ENCODE measurements at regions not wholly inside any gene's neighbourhood (a gene's known extent, or its start where the extent isn't known, plus 50 kb on each side); places are given as distances from the start of the nearest gene placed in this dataset.

- Histone ChIP-seq H3K27me3 (ENCODE audit: insufficient read depth, low read length) (no peaks in the 10 kb centered on the region), H3K4me3 (ENCODE audit: low read depth, low read length, poor library complexity, severe bottlenecking) (no peak overlapping the region), H2AFZ (ENCODE audit: low read length) (no peak overlapping the region), H3K9me3 (ENCODE audit: low read length) (no peaks in the 10 kb centered on the region), H3K4me2 (ENCODE audit: low read length) (no peak overlapping the region), H3K9ac (ENCODE audit: low read length) (no peak overlapping the region), H3K4me1 (ENCODE audit: insufficient read depth, low read length, severe bottlenecking) (no peaks in the 10 kb centered on the region), H3F3A (ENCODE audit: insufficient read depth, low read length) (no peaks in the 10 kb centered on the region), H3K27ac (ENCODE audit: low read depth, low read length, poor library complexity, severe bottlenecking) (no peak overlapping the region), H4K20me1 (ENCODE audit: insufficient read depth, low read length) (no peaks in the 10 kb centered on the region), H3K79me2 (ENCODE audit: insufficient read depth, low read length) (no peaks in the 10 kb centered on the region), H3K36me3 (ENCODE audit: insufficient read depth, low read length) (no peaks in the 10 kb centered on the region), H3K9me2 (ENCODE audit: low read depth, low read length) (no peaks in the 10 kb centered on the region)
- TF ChIP-seq, protein P1, sequence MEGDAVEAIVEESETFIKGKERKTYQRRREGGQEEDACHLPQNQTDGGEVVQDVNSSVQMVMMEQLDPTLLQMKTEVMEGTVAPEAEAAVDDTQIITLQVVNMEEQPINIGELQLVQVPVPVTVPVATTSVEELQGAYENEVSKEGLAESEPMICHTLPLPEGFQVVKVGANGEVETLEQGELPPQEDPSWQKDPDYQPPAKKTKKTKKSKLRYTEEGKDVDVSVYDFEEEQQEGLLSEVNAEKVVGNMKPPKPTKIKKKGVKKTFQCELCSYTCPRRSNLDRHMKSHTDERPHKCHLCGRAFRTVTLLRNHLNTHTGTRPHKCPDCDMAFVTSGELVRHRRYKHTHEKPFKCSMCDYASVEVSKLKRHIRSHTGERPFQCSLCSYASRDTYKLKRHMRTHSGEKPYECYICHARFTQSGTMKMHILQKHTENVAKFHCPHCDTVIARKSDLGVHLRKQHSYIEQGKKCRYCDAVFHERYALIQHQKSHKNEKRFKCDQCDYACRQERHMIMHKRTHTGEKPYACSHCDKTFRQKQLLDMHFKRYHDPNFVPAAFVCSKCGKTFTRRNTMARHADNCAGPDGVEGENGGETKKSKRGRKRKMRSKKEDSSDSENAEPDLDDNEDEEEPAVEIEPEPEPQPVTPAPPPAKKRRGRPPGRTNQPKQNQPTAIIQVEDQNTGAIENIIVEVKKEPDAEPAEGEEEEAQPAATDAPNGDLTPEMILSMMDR (IDR thresholded peaks at IDR 0.05; ENCODE audit: low read length), result no peak
- TF ChIP-seq EZH2 (IDR thresholded peaks at IDR 0.05; ENCODE audit: borderline replicate concordance, low read length), result no peak
Measured at GRCh38 chr7:114755856-114756255, 166.0 kb upstream of the MDFIC start.

DNA sequence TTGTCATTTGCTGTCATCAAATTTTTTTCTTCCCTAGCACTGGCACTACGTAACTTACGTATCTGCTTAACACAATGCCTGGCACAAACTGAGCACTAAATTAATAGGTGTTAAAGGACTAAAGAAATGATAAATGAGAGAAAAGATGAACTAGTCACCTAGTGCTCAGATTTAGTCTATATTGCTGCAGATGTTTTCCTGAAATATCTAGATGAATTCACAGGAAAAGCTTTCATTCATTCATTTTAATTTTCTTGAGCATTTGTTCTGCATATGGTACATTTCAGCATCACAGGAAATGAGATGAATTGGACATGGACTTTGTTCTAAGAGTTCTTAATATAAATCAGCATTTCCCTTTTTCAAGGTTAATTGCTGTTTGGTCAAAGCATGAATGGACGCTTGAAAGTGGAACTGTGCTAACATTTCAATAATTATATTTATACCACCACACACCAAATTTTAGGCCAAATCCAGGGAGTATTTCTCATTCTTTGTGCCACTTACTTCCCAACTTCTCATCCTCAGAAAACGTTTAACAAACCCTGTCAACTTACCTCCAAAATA lies 163.2 kb upstream of the MDFIC start:
- H3K27ac ChIP-seq (ENCODE audit: low read depth, low read length, poor library complexity, severe bottlenecking), result no peak overlapping the region
- H3F3A ChIP-seq (ENCODE audit: insufficient read depth, low read length), result no peaks in the 10 kb centered on the region
- no peaks in the 10 kb centered on the region for H3K4me1 ChIP-seq (ENCODE audit: insufficient read depth, low read length, severe bottlenecking)
- no peaks in the 10 kb centered on the region for H3K27me3 ChIP-seq (ENCODE audit: insufficient read depth, low read length)
- H3K79me2 ChIP-seq (ENCODE audit: insufficient read depth, low read length), result no peaks in the 10 kb centered on the region
- no peak overlapping the region for H2AFZ ChIP-seq (ENCODE audit: low read length)
- H3K36me3 ChIP-seq (ENCODE audit: insufficient read depth, low read length), result no peaks in the 10 kb centered on the region
- TF ChIP-seq, protein P1 (IDR thresholded peaks at IDR 0.05; ENCODE audit: low read length), result no peak
- TF ChIP-seq EZH2 (IDR thresholded peaks at IDR 0.05; ENCODE audit: borderline replicate concordance, low read length), result no peak
- H3K4me3 ChIP-seq (ENCODE audit: low read depth, low read length, poor library complexity, severe bottlenecking), result no peak overlapping the region
- no peaks in the 10 kb centered on the region for H3K9me2 ChIP-seq (ENCODE audit: low read depth, low read length)
- H3K9me3 ChIP-seq (ENCODE audit: low read length), result no peaks in the 10 kb centered on the region
- no peaks in the 10 kb centered on the region for H4K20me1 ChIP-seq (ENCODE audit: insufficient read depth, low read length)
- no peak overlapping the region for H3K9ac ChIP-seq (ENCODE audit: low read length)
- H3K4me2 ChIP-seq (ENCODE audit: low read length), result no peak overlapping the region

DNA sequence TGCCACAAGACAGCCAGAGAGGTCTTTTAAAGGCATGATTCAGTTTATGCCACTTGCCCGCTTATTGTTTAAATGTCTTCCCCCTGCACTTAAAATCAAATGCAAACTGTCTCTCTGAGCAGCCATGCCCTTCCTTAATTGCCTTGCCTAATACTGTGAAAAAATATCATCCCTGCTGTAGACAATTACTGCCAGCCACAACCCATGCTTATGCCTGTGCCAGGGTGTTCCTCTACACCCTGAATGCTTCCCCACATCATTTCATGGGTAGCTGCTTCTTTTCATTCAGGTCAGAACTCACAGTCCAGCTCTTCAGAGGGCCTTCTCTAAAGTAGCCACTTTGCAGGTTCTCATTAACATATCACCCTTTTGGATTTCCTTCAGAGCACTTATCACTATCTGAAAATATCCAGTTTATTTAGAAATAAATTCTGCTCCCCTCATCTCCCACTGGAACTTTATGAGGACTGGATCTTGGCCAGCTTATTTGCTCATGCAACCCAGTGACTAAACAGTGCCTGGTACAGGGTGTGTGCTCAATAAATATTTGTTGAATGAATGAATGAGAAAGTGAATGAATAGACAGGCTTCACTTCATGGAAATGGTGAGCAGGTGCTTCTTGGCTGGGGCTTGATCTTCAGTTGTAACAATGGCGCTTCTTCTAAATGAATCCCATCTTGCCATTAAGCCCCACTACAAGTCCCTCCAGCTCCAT lies 162.4 kb upstream of the MDFIC start:
- Histone ChIP-seq H4K20me1 (ENCODE audit: insufficient read depth, low read length) (no peaks in the 10 kb centered on the region), H3F3A (ENCODE audit: insufficient read depth, low read length) (no peaks in the 10 kb centered on the region), H3K9me3 (ENCODE audit: low read length) (no peaks in the 10 kb centered on the region), H3K9ac (ENCODE audit: low read length) (no peak overlapping the region), H2AFZ (ENCODE audit: low read length) (no peak overlapping the region), H3K27me3 (ENCODE audit: insufficient read depth, low read length) (no peaks in the 10 kb centered on the region), H3K27ac (ENCODE audit: low read depth, low read length, poor library complexity, severe bottlenecking) (no peak overlapping the region), H3K4me3 (ENCODE audit: low read depth, low read length, poor library complexity, severe bottlenecking) (no peak overlapping the region), H3K4me1 (ENCODE audit: insufficient read depth, low read length, severe bottlenecking) (no peaks in the 10 kb centered on the region), H3K36me3 (ENCODE audit: insufficient read depth, low read length) (no peaks in the 10 kb centered on the region), H3K79me2 (ENCODE audit: insufficient read depth, low read length) (no peaks in the 10 kb centered on the region), H3K9me2 (ENCODE audit: low read depth, low read length) (no peaks in the 10 kb centered on the region), H3K4me2 (ENCODE audit: low read length) (no peak overlapping the region)
- TF ChIP-seq, protein P1 (IDR thresholded peaks at IDR 0.05; ENCODE audit: low read length), result no peak
- no peak for TF ChIP-seq EZH2 (IDR thresholded peaks at IDR 0.05; ENCODE audit: borderline replicate concordance, low read length)
